ENCODE measurements at regions not wholly inside any gene's neighbourhood (a gene's known extent, or its start where the extent isn't known, plus 50 kb on each side); places are given as distances from the start of the nearest gene placed in this dataset.
"Not testable (repeated sequence)": the region's sequence is repeated elsewhere in the genome, so short reads cannot be mapped to it uniquely, and the experiment has no call there.

DNA sequence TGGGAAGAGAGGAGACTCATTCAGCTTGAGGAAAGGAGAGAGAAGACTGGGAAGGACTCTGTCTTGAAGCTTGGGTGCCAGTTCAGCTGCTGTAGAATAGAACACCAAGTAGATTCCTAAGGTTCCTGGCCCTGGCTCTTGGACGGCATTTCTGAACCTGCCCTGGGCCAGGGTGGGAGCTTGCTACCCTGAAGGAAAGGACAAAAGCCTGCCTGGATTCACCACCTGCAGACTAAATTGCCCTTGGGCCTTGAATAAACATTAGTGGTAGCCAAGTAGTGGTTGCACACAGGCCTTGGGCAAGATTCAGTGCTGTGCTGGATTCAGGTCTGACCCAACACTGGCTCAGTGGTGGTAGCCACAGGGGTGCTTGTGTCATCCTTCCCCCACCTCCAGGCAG, 588.4 kb upstream of the AMOT start:
- H3K27me3 ChIP-seq (ENCODE audit: insufficient read depth, low read length) = no peaks in the 10 kb centered on the region
- no peaks in the 10 kb centered on the region for H3K4me1 ChIP-seq (ENCODE audit: insufficient read depth, low read length)
- H3K9me3 ChIP-seq (ENCODE audit: low read length) = no peaks in the 10 kb centered on the region
- no peak overlapping the region for H2AFZ ChIP-seq (ENCODE audit: low read depth, low read length)
- no peaks in the 10 kb centered on the region for H3K36me3 ChIP-seq (ENCODE audit: insufficient read depth, low read length)
- no peak overlapping the region for H3K4me3 ChIP-seq (ENCODE audit: low read length)

- Histone ChIP-seq H3K36me3 (ENCODE audit: insufficient read depth, low read length) (no peaks in the 10 kb centered on the region), H3K27me3 (ENCODE audit: insufficient read depth, low read length) (no peaks in the 10 kb centered on the region), H3K4me3 (ENCODE audit: low read length) (no peak overlapping the region), H2AFZ (ENCODE audit: low read depth, low read length) (no peak overlapping the region), H3K4me1 (ENCODE audit: insufficient read depth, low read length) (no peaks in the 10 kb centered on the region), H3K9me3 (ENCODE audit: low read length) (no peaks in the 10 kb centered on the region)
These were observed 581.7 kb upstream of the AMOT start for GRCh38 chrX:113422323-113422722.

DNA sequence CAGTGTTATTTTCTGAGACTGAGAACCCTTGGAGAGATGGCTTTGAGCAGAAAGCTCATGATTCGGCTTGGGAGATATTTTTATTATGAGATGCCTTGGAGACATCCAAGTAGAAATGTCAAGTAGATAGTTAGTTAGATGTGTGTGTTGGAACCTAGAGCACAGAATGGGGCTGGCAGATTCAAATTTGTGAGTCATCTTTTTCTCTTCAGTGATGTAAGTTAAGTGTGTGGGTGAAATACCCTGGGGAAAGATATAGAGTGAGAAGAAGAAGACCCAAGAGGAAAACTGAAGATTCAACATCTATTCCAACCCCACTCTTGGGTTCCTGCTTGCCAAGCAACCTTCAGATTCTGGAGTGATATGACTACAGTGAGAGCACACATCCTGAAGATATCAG, 580.8 kb upstream of the AMOT start:
- Histone ChIP-seq H3K4me3 (ENCODE audit: low read length) (no peak overlapping the region), H3K9me3 (ENCODE audit: low read length) (no peaks in the 10 kb centered on the region), H2AFZ (ENCODE audit: low read depth, low read length) (no peak overlapping the region), H3K4me1 (ENCODE audit: insufficient read depth, low read length) (no peaks in the 10 kb centered on the region), H3K36me3 (ENCODE audit: insufficient read depth, low read length) (no peaks in the 10 kb centered on the region), H3K27me3 (ENCODE audit: insufficient read depth, low read length) (no peaks in the 10 kb centered on the region)

DNA sequence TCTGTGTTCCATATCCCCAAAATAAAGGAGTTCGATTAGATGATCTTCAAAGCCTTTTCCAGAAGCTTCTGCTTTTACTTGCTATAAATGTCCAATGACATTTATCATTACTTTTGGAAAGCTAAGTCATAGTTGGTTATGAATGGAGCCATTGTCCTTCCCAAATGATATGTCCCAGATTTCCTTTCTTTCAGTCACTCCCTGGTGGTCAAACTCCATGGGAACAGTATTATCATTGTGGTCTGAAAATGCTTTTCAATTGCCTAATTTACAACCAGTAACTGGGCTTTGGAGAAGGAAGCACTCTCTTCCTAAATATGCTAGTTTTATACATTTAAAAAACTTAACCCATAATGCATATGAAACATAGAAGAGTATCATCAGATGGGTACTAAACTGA, 571.5 kb upstream of the AMOT start:
- H3K36me3 ChIP-seq (ENCODE audit: insufficient read depth, low read length) = no peaks in the 10 kb centered on the region
- no peak overlapping the region for H3K4me3 ChIP-seq (ENCODE audit: low read length)
- H2AFZ ChIP-seq (ENCODE audit: low read depth, low read length) = no peak overlapping the region
- no peaks in the 10 kb centered on the region for H3K4me1 ChIP-seq (ENCODE audit: insufficient read depth, low read length)
- no peaks in the 10 kb centered on the region for H3K27me3 ChIP-seq (ENCODE audit: insufficient read depth, low read length)
- H3K9me3 ChIP-seq (ENCODE audit: low read length) = no peaks in the 10 kb centered on the region

GRCh38 chrX:113408843-113409242, 568.2 kb upstream of the AMOT start:
- no peak overlapping the region for H2AFZ ChIP-seq (ENCODE audit: low read depth, low read length)
- H3K4me3 ChIP-seq (ENCODE audit: low read length) = no peak overlapping the region
- H3K4me1 ChIP-seq (ENCODE audit: insufficient read depth, low read length) = no peaks in the 10 kb centered on the region
- no peaks in the 10 kb centered on the region for H3K27me3 ChIP-seq (ENCODE audit: insufficient read depth, low read length)
- no peaks in the 10 kb centered on the region for H3K36me3 ChIP-seq (ENCODE audit: insufficient read depth, low read length)
- H3K9me3 ChIP-seq (ENCODE audit: low read length) = no peaks in the 10 kb centered on the region

DNA sequence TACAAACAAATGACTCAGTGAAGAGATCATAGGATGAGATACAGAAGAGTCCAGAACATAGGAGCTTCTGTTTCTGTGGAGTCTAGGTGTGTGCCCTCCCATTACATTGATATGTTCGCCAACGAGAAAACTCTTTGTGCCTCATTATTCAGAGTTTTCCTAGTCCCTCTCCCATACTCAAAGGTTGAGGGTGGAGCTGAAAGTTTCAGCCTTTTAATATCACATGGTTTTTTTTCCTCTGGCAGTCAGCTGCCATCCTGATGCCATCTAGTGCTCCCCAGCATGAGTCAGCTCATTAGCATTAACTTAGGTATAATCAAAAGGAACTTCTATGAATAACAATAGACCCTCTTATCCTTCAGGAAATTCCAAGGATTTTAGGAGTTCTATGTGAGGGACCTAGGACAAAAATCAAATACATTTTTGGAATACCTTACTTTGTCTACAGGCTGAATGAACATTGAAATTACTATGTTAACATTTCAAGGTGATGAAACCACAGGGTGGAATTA, 559.6 kb upstream of the AMOT start:
- Histone ChIP-seq H3K36me3 (ENCODE audit: insufficient read depth, low read length) (no peaks in the 10 kb centered on the region), H3K27me3 (ENCODE audit: insufficient read depth, low read length) (no peaks in the 10 kb centered on the region), H3K4me3 (ENCODE audit: low read length) (no peak overlapping the region), H3K9me3 (ENCODE audit: low read length) (no peaks in the 10 kb centered on the region), H2AFZ (ENCODE audit: low read depth, low read length) (no peak overlapping the region), H3K4me1 (ENCODE audit: insufficient read depth, low read length) (no peaks in the 10 kb centered on the region)

GRCh38 chrX:113399506-113400192, 559.0 kb upstream of the AMOT start:
- H3K27me3 ChIP-seq (ENCODE audit: insufficient read depth, low read length) = no peaks in the 10 kb centered on the region
- no peaks in the 10 kb centered on the region for H3K36me3 ChIP-seq (ENCODE audit: insufficient read depth, low read length)
- H2AFZ ChIP-seq (ENCODE audit: low read depth, low read length) = no peak overlapping the region
- no peaks in the 10 kb centered on the region for H3K9me3 ChIP-seq (ENCODE audit: low read length)
- H3K4me3 ChIP-seq (ENCODE audit: low read length) = no peak overlapping the region
- H3K4me1 ChIP-seq (ENCODE audit: insufficient read depth, low read length) = no peaks in the 10 kb centered on the region

DNA sequence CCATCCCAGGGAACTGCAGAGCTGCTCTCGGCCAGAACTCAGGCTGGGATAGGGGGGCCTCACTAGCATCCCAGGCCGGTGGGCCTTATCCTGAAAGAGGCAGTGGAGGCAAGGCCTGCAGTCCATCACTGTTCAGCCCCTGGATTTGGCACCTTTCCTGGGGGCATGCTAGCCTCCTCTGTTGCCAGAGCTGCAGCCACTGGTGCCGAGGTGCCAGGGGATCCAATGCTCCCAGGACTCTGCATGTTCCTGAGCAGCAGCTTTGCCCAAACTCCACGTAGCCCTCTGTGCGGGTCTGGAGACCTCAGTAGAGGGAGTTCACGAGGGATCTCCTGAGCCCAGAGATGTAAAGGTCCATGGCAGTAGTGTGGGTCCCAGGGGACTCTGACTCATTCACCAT, 551.7 kb upstream of the AMOT start:
- no peak overlapping the region for H3K4me3 ChIP-seq (ENCODE audit: low read length)

GRCh38 chrX:113391875-113392274, 551.2 kb upstream of the AMOT start:
- H3K27me3 ChIP-seq (ENCODE audit: insufficient read depth, low read length) = peaks cover 3% of the 10 kb centered on the region
- no peak overlapping the region for H2AFZ ChIP-seq (ENCODE audit: low read depth, low read length)
- H3K4me3 ChIP-seq (ENCODE audit: low read length) = no peak overlapping the region
- no peaks in the 10 kb centered on the region for H3K4me1 ChIP-seq (ENCODE audit: insufficient read depth, low read length)
- H3K9me3 ChIP-seq (ENCODE audit: low read length) = no peaks in the 10 kb centered on the region
- H3K36me3 ChIP-seq (ENCODE audit: insufficient read depth, low read length) = no peaks in the 10 kb centered on the region

More for the DNA sequence above, 551.7 kb upstream of the AMOT start:
- Histone ChIP-seq H3K27me3 (ENCODE audit: insufficient read depth, low read length) (peaks cover 3% of the 10 kb centered on the region), H3K4me1 (ENCODE audit: insufficient read depth, low read length) (no peaks in the 10 kb centered on the region), H3K36me3 (ENCODE audit: insufficient read depth, low read length) (no peaks in the 10 kb centered on the region), H2AFZ (ENCODE audit: low read depth, low read length) (no peak overlapping the region), H3K9me3 (ENCODE audit: low read length) (no peaks in the 10 kb centered on the region)

- no peak overlapping the region for H3K4me3 ChIP-seq (ENCODE audit: low read length)
- H3K9me3 ChIP-seq (ENCODE audit: low read length) = no peaks in the 10 kb centered on the region
- no peak overlapping the region for H2AFZ ChIP-seq (ENCODE audit: low read depth, low read length)
- no peaks in the 10 kb centered on the region for H3K4me1 ChIP-seq (ENCODE audit: insufficient read depth, low read length)
- no peaks in the 10 kb centered on the region for H3K36me3 ChIP-seq (ENCODE audit: insufficient read depth, low read length)
- H3K27me3 ChIP-seq (ENCODE audit: insufficient read depth, low read length) = peaks cover 3% of the 10 kb centered on the region
These were observed 549.9 kb upstream of the AMOT start for GRCh38 chrX:113390531-113390930.

DNA sequence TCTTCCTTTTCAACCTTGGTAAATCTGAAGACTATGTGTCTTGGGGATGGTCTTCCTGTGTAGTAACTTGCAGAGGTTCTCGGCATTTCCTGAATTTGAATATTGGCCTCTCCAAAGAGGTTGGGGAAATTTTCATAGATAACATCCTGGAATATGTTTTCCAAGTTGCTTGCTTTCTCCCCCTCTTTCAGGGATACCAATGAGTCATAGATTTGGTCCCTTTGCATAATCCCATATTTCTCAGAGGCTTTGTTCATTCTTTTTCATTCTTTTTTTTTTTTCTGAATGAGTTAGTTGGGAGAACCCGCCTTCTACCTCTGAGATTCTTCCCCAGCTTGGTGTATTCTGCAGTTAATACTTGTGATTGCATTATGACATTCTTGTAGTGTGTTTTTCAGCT, 549.2 kb upstream of the AMOT start:
- peaks cover 3% of the 10 kb centered on the region for H3K27me3 ChIP-seq (ENCODE audit: insufficient read depth, low read length)
- no peaks in the 10 kb centered on the region for H3K36me3 ChIP-seq (ENCODE audit: insufficient read depth, low read length)
- no peak overlapping the region for H2AFZ ChIP-seq (ENCODE audit: low read depth, low read length)
- H3K4me1 ChIP-seq (ENCODE audit: insufficient read depth, low read length) = no peaks in the 10 kb centered on the region
- no peaks in the 10 kb centered on the region for H3K9me3 ChIP-seq (ENCODE audit: low read length)
- H3K4me3 ChIP-seq (ENCODE audit: low read length) = no peak overlapping the region

GRCh38 chrX:113384628-113385027, 544.0 kb upstream of the AMOT start:
- Histone ChIP-seq H3K4me1 (ENCODE audit: insufficient read depth, low read length) (peaks cover 3% of the 10 kb centered on the region), H3K27me3 (ENCODE audit: insufficient read depth, low read length) (no peaks in the 10 kb centered on the region), H3K9me3 (ENCODE audit: low read length) (no peaks in the 10 kb centered on the region), H2AFZ (ENCODE audit: low read depth, low read length) (no peak overlapping the region), H3K4me3 (ENCODE audit: low read length) (no peak overlapping the region), H3K36me3 (ENCODE audit: insufficient read depth, low read length) (no peaks in the 10 kb centered on the region)

DNA sequence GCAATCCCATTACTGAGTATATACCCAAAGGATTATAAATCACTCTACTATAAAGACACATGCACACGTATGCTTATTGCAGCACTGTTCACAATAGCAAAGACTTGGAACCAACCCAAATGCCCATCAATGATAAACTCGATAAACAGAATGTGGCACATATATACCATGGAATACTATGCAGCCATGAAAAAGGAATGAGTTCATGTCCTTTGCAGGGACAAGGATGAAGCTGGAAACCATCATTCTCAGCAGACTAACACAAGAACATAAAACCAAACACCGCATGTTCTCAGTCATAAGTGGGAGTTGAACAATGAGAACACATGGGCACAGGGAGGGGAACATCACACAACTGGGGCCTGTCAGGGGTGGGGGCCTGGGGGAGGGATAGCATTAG, 532.8 kb upstream of the AMOT start:
- not testable (repeated sequence) for H3K4me3 ChIP-seq (ENCODE audit: low read length); H3K9me3 ChIP-seq (ENCODE audit: low read length); H3K4me1 ChIP-seq (ENCODE audit: insufficient read depth, low read length); H2AFZ ChIP-seq (ENCODE audit: low read depth, low read length); H3K36me3 ChIP-seq (ENCODE audit: insufficient read depth, low read length); H3K27me3 ChIP-seq (ENCODE audit: insufficient read depth, low read length)

- no peaks in the 10 kb centered on the region for H3K36me3 ChIP-seq (ENCODE audit: insufficient read depth, low read length)
- H3K27me3 ChIP-seq (ENCODE audit: insufficient read depth, low read length) = no peaks in the 10 kb centered on the region
- H2AFZ ChIP-seq (ENCODE audit: low read depth, low read length) = no peak overlapping the region
- H3K9me3 ChIP-seq (ENCODE audit: low read length) = no peaks in the 10 kb centered on the region
- H3K4me1 ChIP-seq (ENCODE audit: insufficient read depth, low read length) = no peaks in the 10 kb centered on the region
- no peak overlapping the region for H3K4me3 ChIP-seq (ENCODE audit: low read length)
These were observed 529.4 kb upstream of the AMOT start for GRCh38 chrX:113370006-113370405.

Measured in neuron (in vitro differentiated cells).